PFSK-1 (cell line): ENCODE measurements at regions not wholly inside any gene's neighbourhood (a gene's known extent, or its start where the extent isn't known, plus 50 kb on each side); places are given as distances from the start of the nearest gene placed in this dataset.

ENCODE experiments used
- FOXP2 ChIP-seq: optimal IDR thresholded peaks from 2 replicates; pipeline ENCODE3; 2011; ENCODE audit warnings: borderline replicate concordance, control low read depth, inconsistent platforms; ENCODE audit not compliant: insufficient read depth; ENCODE audit errors: extremely low read length, extremely low read depth
- POLR2AphosphoS5 ChIP-seq: IDR thresholded peaks from 2 replicates; pipeline ENCODE4 v1.6.1; 2012; ENCODE audit warnings: low read depth, mild to moderate bottlenecking, control low read depth, low read length, moderate library complexity
- REST ChIP-seq, 2 experiments: IDR thresholded peaks; 2 replicates each; pipeline versions ENCODE4 v1.6.1 to v1.8.0; 2011 to 2012; ENCODE audit warnings: low read depth in 2 of 2, low read length in 2 of 2, control low read depth in 1 of 2, inconsistent platforms in 1 of 2, mild to moderate bottlenecking in 1 of 2, moderate library complexity in 1 of 2; ENCODE audit not compliant: insufficient read depth in 1 of 2
- SIN3A ChIP-seq: IDR thresholded peaks from 2 replicates; pipeline ENCODE4 v1.6.1; 2012; ENCODE audit warnings: mild to moderate bottlenecking, low read length, moderate library complexity, borderline replicate concordance; ENCODE audit not compliant: insufficient read depth
- TAF1 ChIP-seq: IDR thresholded peaks from 2 replicates; pipeline ENCODE4 v1.6.1; 2012; ENCODE audit warnings: low read length, control low read depth, borderline replicate concordance; ENCODE audit not compliant: insufficient read depth

GRCh38 chr2:183522489-183523266 lies 398.4 kb downstream of the NUP35 start:
- no peak for TF ChIP-seq POLR2AphosphoS5
- no peak for TF ChIP-seq REST (IDR thresholded peaks at IDR 0.05; ENCODE audit: insufficient read depth in 1 of 2, low read depth in 2 of 2, low read length in 2 of 2)
- no peak for TF ChIP-seq TAF1
- no peak for TF ChIP-seq SIN3A
- TF ChIP-seq FOXP2 = no peak
